BLaER1 (cell line): ENCODE measurements at regions not wholly inside any gene's neighbourhood (a gene's known extent, or its start where the extent isn't known, plus 50 kb on each side); places are given as distances from the start of the nearest gene placed in this dataset.

Experiments
- H3K27ac ChIP-seq: shearing (Covaris generic); formaldehyde crosslinking; 2 replicates; pipeline ENCODE4 v1.8.1; 2022
- H3K27me3 ChIP-seq: shearing (Covaris generic); formaldehyde crosslinking; 2 replicates; pipeline ENCODE4 v1.8.1; 2022
- H3K36me3 ChIP-seq: shearing (Covaris generic); formaldehyde crosslinking; 2 replicates; pipeline ENCODE4 v1.8.1; 2022
- H3K4me1 ChIP-seq: shearing (Covaris generic); formaldehyde crosslinking; 2 replicates; pipeline ENCODE4 v1.8.1; 2022
- H3K4me2 ChIP-seq: shearing (Covaris generic); formaldehyde crosslinking; 2 replicates; pipeline ENCODE4 v1.8.1; 2022
- H3K4me3 ChIP-seq: shearing (Covaris generic); formaldehyde crosslinking; 2 replicates; pipeline ENCODE4 v1.8.1; 2022
- H3K9ac ChIP-seq: shearing (Covaris generic); formaldehyde crosslinking; 2 replicates; pipeline ENCODE4 v1.8.1; 2022
- H3K9me3 ChIP-seq: shearing (Covaris generic); formaldehyde crosslinking; 2 replicates; pipeline ENCODE4 v1.8.1; 2022
- H4K20me1 ChIP-seq: shearing (Covaris generic); formaldehyde crosslinking; 2 replicates; pipeline ENCODE4 v1.8.1; 2022
- Cebpa-rat ChIP-seq: shearing (Covaris generic); IDR thresholded peaks from 2 replicates; pipeline ENCODE4 v1.8.1; 2022

DNA sequence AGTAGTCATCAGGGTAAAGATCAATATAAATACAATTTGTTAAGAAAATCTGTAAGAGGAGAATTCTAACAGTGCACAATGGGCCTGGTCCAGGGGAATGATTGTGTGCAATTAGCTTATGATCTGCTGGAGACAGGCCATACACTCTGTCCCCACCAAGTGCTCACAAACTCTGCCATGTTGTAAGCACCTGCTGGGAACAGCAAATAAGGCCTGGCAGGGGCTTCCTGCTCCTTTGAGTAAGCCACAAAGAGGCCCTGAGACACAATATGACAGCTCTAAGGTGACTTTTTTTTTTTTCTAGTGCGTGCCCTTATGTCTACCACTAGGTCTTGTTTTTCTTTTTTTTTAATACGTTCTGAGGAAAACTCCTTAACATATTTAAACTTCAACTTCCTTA, 866.3 kb upstream of the PCDH7 start:
- H3K36me3 ChIP-seq: no peaks in the 10 kb centered on the region
- no peaks in the 10 kb centered on the region for H4K20me1 ChIP-seq
- H3K27ac ChIP-seq: no peak overlapping the region
- H3K4me3 ChIP-seq: no peak overlapping the region
- TF ChIP-seq Cebpa-rat: no peak
- no peak overlapping the region for H3K9ac ChIP-seq
- H3K4me2 ChIP-seq: no peak overlapping the region
- H3K4me1 ChIP-seq: no peaks in the 10 kb centered on the region
- H3K9me3 ChIP-seq: no peaks in the 10 kb centered on the region
- H3K27me3 ChIP-seq: no peaks in the 10 kb centered on the region

DNA sequence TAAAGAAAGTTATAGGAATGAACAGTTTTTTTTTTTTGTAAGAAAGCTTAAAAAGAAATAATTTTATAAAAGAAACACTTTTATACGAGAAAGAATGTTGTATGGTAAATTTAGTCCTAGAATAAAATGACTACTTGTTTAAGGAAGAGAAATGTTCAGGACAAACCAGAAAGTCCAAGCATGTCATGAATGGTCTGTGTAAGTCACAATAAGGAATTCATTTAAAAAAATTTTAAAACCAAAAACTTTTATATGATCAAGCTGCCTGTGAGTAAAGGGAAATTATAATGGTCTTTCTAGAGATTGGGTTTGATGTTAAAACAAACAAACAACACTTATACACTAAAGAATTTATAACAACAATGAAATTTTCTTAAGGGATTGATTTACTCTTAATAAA, 858.9 kb upstream of the PCDH7 start:
- Histone ChIP-seq H3K4me3 (no peak overlapping the region), H3K27me3 (no peaks in the 10 kb centered on the region), H4K20me1 (no peaks in the 10 kb centered on the region), H3K4me2 (no peak overlapping the region), H3K36me3 (no peaks in the 10 kb centered on the region), H3K9ac (no peak overlapping the region), H3K27ac (no peak overlapping the region), H3K4me1 (no peaks in the 10 kb centered on the region), H3K9me3 (peaks cover 12% of the 10 kb centered on the region)
- TF ChIP-seq Cebpa-rat: no peak

DNA sequence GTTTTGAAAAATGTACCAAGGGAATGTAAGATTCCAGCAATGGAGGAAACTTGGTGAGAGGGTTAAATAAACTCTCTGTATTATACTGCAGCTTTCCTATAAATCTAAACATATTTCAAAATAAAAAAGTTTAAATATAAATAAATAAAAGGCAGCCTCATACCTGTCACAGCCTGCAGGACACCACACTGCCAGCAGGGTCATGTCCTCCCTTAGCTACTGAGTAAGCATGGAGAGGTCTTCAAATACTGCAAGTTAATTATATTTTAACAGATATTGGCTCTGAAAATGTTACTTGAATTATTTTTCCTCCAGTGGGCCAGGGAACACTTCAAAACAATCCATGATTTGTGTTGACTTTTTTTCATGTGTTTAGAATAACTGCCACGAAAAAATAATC, 852.8 kb upstream of the PCDH7 start:
- Histone ChIP-seq H3K4me2 (no peak overlapping the region), H3K27me3 (no peaks in the 10 kb centered on the region), H4K20me1 (no peaks in the 10 kb centered on the region), H3K27ac (no peak overlapping the region), H3K9ac (no peak overlapping the region), H3K9me3 (no peaks in the 10 kb centered on the region; the same call in 1 of the 2 replicates), H3K4me1 (no peaks in the 10 kb centered on the region), H3K4me3 (no peak overlapping the region), H3K36me3 (no peaks in the 10 kb centered on the region)
- TF ChIP-seq Cebpa-rat: no peak

DNA sequence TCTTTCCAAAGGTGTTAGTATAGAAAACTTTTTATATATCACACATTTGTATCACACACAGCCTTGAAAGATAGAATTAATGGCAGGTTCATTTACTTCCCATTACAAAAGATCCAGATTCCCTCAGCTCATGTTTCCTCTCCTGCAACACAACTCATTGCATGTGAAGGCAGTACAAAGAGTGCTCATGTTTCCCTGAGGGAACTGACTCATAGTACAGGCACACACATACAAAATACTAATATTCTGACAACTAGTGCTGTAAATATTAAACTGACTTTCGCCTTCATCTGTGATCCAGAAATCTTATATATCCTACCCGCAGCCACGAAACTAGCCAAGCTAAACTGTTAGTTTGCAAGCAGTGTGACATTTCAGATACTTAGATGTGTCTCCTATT, 819.8 kb upstream of the PCDH7 start:
- Histone ChIP-seq H3K4me1 (no peaks in the 10 kb centered on the region), H3K36me3 (no peaks in the 10 kb centered on the region), H3K27ac (no peak overlapping the region), H3K27me3 (no peaks in the 10 kb centered on the region), H3K4me2 (no peak overlapping the region), H3K9ac (no peak overlapping the region), H3K4me3 (no peak overlapping the region), H3K9me3 (no peaks in the 10 kb centered on the region), H4K20me1 (no peaks in the 10 kb centered on the region)
- TF ChIP-seq Cebpa-rat: no peak

DNA sequence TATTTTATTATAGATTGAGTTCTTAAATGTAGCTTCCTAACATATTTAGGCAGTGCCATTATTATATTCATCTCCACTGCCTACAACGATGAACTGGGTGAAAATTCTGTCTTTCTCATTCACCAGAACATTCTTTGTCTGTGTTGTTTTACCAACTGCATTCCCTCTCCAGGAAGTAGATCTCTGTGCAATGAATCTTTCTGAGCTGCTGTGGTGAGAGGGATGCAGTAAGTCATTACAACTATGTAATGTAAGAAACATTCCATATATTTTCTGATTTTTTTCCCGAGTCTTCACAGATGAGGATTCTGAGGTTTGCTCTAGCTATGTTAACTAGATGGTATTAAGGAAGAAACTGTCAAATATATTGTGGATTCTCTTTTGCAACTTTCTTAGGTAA, 811.9 kb upstream of the PCDH7 start:
- Histone ChIP-seq H3K9ac (no peak overlapping the region), H3K4me1 (no peaks in the 10 kb centered on the region), H3K9me3 (no peaks in the 10 kb centered on the region), H4K20me1 (no peaks in the 10 kb centered on the region), H3K4me2 (no peak overlapping the region), H3K36me3 (no peaks in the 10 kb centered on the region), H3K4me3 (no peak overlapping the region), H3K27me3 (no peaks in the 10 kb centered on the region), H3K27ac (no peak overlapping the region)
- no peak for TF ChIP-seq Cebpa-rat

DNA sequence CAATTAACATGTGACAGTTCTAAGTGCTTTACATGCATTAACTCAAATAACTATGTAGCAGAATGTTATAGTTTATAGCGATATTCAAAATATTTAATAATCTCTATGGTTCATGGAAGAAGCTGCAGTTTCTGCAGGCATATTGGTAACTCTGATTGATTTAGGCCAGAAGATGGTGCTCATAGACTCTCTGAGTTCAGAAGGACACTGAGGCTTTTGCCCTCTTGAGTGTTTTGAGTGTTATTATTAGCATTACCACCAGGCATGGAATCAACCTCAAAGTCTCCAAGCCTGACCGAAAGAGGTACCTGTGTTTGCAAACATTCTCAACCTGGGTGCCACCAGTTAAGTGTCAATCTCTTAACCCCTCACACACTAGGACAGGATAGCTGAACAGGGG, 792.3 kb upstream of the PCDH7 start:
- no peak for TF ChIP-seq Cebpa-rat
- no peak overlapping the region for H3K4me3 ChIP-seq

DNA sequence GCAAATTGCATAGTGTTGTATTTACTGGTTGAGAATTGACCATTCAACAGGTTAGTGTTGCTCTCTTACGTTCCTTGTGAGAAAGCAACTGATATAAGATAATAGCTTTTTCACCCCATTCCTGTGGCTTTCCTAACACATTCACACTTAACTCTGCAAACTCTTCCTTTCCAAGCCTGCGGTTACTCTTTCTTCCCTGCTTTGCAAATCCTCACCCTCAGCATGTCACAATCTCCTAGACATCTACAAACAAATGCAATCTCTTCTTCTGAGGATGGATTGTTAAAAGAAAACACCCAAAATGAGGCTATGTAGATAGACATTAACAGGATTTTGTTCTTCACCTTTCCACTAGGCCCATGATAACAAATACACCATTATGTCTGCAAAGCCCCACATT, 771.7 kb upstream of the PCDH7 start:
- H3K9ac ChIP-seq: no peak overlapping the region
- no peak for TF ChIP-seq Cebpa-rat
- no peaks in the 10 kb centered on the region for H3K9me3 ChIP-seq
- H3K4me2 ChIP-seq: no peak overlapping the region
- H3K4me3 ChIP-seq: no peak overlapping the region
- H3K36me3 ChIP-seq: no peaks in the 10 kb centered on the region
- no peaks in the 10 kb centered on the region for H4K20me1 ChIP-seq
- no peak overlapping the region for H3K27ac ChIP-seq
- no peaks in the 10 kb centered on the region for H3K27me3 ChIP-seq
- H3K4me1 ChIP-seq: no peaks in the 10 kb centered on the region

More for the DNA sequence above, 792.3 kb upstream of the PCDH7 start:
- Histone ChIP-seq H3K9ac (no peak overlapping the region), H3K27ac (no peak overlapping the region), H4K20me1 (no peaks in the 10 kb centered on the region), H3K4me1 (no peaks in the 10 kb centered on the region), H3K9me3 (no peaks in the 10 kb centered on the region), H3K4me2 (no peak overlapping the region), H3K27me3 (no peaks in the 10 kb centered on the region), H3K36me3 (no peaks in the 10 kb centered on the region)

DNA sequence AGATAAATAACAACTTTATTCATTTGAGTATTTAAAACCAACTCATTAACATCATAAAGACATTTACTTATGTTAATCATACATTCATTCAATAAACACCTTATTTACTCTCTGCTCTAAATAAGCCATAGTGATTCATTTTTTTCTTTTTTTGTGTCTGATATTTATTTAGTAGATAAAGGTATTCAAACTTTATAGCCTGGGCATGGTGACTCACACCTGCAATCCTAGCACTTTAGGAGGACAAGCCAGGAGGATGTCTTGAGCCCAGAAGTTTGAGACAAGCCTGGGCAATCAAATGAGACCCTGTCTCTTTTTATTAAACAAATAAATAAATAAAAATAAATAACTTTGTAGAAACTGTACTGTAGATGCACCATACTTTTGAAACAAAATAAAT, 771.3 kb upstream of the PCDH7 start:
- H3K4me1 ChIP-seq: no peaks in the 10 kb centered on the region
- TF ChIP-seq Cebpa-rat: no peak
- no peak overlapping the region for H3K4me2 ChIP-seq
- no peak overlapping the region for H3K27ac ChIP-seq
- no peak overlapping the region for H3K4me3 ChIP-seq
- H3K9me3 ChIP-seq: no peaks in the 10 kb centered on the region
- no peaks in the 10 kb centered on the region for H3K27me3 ChIP-seq
- no peaks in the 10 kb centered on the region for H4K20me1 ChIP-seq
- H3K36me3 ChIP-seq: no peaks in the 10 kb centered on the region
- H3K9ac ChIP-seq: no peak overlapping the region

DNA sequence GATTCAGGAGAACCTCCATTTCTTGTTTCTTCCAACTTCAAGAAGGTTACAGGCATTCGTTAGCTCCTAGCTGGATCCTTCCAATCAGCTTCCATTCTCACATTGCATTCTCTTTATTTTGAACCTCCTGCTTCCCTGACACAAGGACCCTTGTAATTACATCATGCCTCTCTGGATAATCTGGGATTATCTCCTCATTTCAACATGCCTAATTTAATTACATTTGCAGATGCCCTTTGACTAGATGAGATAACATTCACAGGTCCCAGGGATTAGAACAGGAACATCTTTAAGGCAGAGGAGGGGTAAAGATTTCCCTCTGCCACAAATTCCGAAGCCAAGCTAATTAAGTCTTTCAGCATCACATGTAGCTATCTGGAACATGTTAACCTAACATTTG, 753.8 kb upstream of the PCDH7 start:
- H3K36me3 ChIP-seq: no peaks in the 10 kb centered on the region
- H3K9ac ChIP-seq: no peak overlapping the region
- H3K9me3 ChIP-seq: no peaks in the 10 kb centered on the region
- H3K27ac ChIP-seq: no peak overlapping the region
- H3K27me3 ChIP-seq: no peaks in the 10 kb centered on the region
- H3K4me3 ChIP-seq: no peak overlapping the region
- no peaks in the 10 kb centered on the region for H4K20me1 ChIP-seq
- no peak overlapping the region for H3K4me2 ChIP-seq
- TF ChIP-seq Cebpa-rat: no peak
- H3K4me1 ChIP-seq: no peaks in the 10 kb centered on the region

DNA sequence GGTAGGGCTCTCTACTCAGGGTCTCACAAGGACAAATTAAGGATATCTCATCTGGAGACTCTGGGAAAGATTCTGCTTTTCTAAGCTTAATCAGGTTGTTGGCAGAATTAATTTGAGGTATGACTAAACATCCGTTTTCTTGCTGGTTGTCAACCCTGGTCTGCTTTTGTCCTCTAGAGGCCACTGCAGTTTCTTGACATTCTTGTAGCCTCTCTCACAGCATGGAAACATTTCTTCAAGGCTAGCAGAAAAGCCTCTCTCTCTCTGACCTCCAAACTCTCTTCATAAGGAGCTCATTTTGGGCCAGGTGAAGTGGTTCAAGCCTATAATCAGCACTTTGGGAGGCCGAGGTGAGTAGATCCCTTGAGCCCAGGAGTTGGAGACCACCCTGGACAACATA, 749.5 kb upstream of the PCDH7 start:
- Histone ChIP-seq H3K4me2 (no peak overlapping the region), H4K20me1 (no peaks in the 10 kb centered on the region), H3K9me3 (no peaks in the 10 kb centered on the region), H3K9ac (no peak overlapping the region), H3K27ac (no peak overlapping the region), H3K4me3 (no peak overlapping the region), H3K27me3 (no peaks in the 10 kb centered on the region), H3K36me3 (no peaks in the 10 kb centered on the region), H3K4me1 (no peaks in the 10 kb centered on the region)
- TF ChIP-seq Cebpa-rat: no peak

DNA sequence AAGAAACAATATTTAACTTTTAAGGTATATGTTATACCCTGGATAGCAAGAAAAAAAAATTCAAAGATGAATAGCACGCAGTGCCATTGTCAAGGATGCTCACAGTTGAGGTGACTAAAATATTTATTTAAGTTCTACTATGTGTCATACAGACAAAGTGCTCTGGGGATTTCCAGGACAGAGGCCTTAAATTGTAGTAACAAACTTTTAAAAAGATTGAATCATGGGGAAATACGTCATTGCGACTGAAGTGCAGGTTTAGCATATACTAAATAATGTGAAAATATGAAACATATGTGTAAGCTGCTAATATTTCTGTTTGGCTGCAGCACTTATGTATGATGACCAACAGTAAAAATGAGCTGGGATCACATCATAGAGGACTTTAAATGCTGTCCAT, 748.0 kb upstream of the PCDH7 start:
- Histone ChIP-seq H3K27ac (no peak overlapping the region), H3K27me3 (no peaks in the 10 kb centered on the region), H3K4me1 (no peaks in the 10 kb centered on the region), H3K9me3 (no peaks in the 10 kb centered on the region), H3K4me3 (no peak overlapping the region), H4K20me1 (no peaks in the 10 kb centered on the region), H3K4me2 (no peak overlapping the region), H3K36me3 (no peaks in the 10 kb centered on the region), H3K9ac (no peak overlapping the region)
- TF ChIP-seq Cebpa-rat: no peak
